GM18951 (cell line): ENCODE measurements at regions not wholly inside any gene's neighbourhood (a gene's known extent, or its start where the extent isn't known, plus 50 kb on each side); places are given as distances from the start of the nearest gene placed in this dataset.

ENCODE experiments used
- POLR2A ChIP-seq: IDR thresholded peaks from 4 replicates; pipeline ENCODE4 v1.6.1; 2011; ENCODE audit warnings: mild to moderate bottlenecking; ENCODE audit not compliant: insufficient read length, insufficient read depth; ENCODE audit errors: extremely low read depth
- in situ Hi-C: fragments of 300-500 bp; cut with MboI; formaldehyde crosslinking; loops from one replicate; pipeline ENCODE4 v1.12.0; 2022; ENCODE audit warnings: low sequenced_read_pairs, mixed read lengths, inconsistent platforms; ENCODE audit not compliant: unreplicated experiment

- in situ Hi-C loops, result no loop called here
Observed at GRCh38 chr2:59899692-59900091, 653.8 kb downstream of the BCL11A start.

GRCh38 chr2:59896499-59897245 is 656.8 kb downstream of the BCL11A start:
- in situ Hi-C loops, result no loop called here
- no peak for TF ChIP-seq POLR2A

More at GRCh38 chr2:59899692-59900091, 653.8 kb downstream of the BCL11A start:
- no peak for TF ChIP-seq POLR2A

- no peak for TF ChIP-seq POLR2A
- in situ Hi-C loops, result no loop called here
Observed at GRCh38 chr2:59893612-59894011, 659.8 kb downstream of the BCL11A start.

GRCh38 chr2:59892398-59892797 is 661.1 kb downstream of the BCL11A start:
- TF ChIP-seq POLR2A, result no peak
- in situ Hi-C loops, result no loop called here

- in situ Hi-C loops, result no loop called here
- TF ChIP-seq POLR2A, result no peak
Observed at GRCh38 chr2:59889305-59889704, 664.1 kb downstream of the BCL11A start.

GRCh38 chr2:59888706-59889105 is 664.7 kb downstream of the BCL11A start:
- in situ Hi-C loops, result no loop called here
- TF ChIP-seq POLR2A, result no peak

GRCh38 chr2:59888015-59888414 is 665.4 kb downstream of the BCL11A start:
- TF ChIP-seq POLR2A, result no peak
- in situ Hi-C loops, result no loop called here

- in situ Hi-C loops, result no loop called here
- no peak for TF ChIP-seq POLR2A
Observed at GRCh38 chr2:59887366-59887765, 666.1 kb downstream of the BCL11A start.

- in situ Hi-C loops, result no loop called here
- TF ChIP-seq POLR2A, result no peak
Observed at GRCh38 chr2:59886759-59887158, 666.7 kb downstream of the BCL11A start.

- in situ Hi-C loops, result no loop called here
- no peak for TF ChIP-seq POLR2A
Observed at GRCh38 chr2:59885541-59885940, 667.9 kb downstream of the BCL11A start.

- in situ Hi-C loops, result no loop called here
- no peak for TF ChIP-seq POLR2A
Observed at GRCh38 chr2:59884166-59884565, 669.3 kb downstream of the BCL11A start.

- TF ChIP-seq POLR2A, result no peak
- in situ Hi-C loops, result no loop called here
Observed at GRCh38 chr2:59882822-59883221, 670.6 kb downstream of the BCL11A start.

GRCh38 chr2:59882279-59882678 is 671.2 kb downstream of the BCL11A start:
- in situ Hi-C loops, result no loop called here
- TF ChIP-seq POLR2A, result no peak

- TF ChIP-seq POLR2A, result no peak
- in situ Hi-C loops, result no loop called here
Observed at GRCh38 chr2:59881218-59881617, 672.2 kb downstream of the BCL11A start.

- in situ Hi-C loops, result no loop called here
- no peak for TF ChIP-seq POLR2A
Observed at GRCh38 chr2:59879700-59880131, 673.7 kb downstream of the BCL11A start.

GRCh38 chr2:59875836-59876235 is 677.6 kb downstream of the BCL11A start:
- no peak for TF ChIP-seq POLR2A
- in situ Hi-C loops, result no loop called here
